Neutrophil (primary cell): ENCODE measurements at regions not wholly inside any gene's neighbourhood (a gene's known extent, or its start where the extent isn't known, plus 50 kb on each side); places are given as distances from the start of the nearest gene placed in this dataset.

Experiments used
- H3K27ac ChIP-seq: fragments of 200-600 bp; sonication (generic); 2 replicates; pipeline ENCODE4 v1.5.1; 2016; ENCODE audit warnings: mild to moderate bottlenecking, moderate library complexity
- H3K27me3 ChIP-seq: fragments of 200-600 bp; sonication (generic); 2 replicates; pipeline ENCODE4 v1.6.0; 2016; ENCODE audit warnings: mild to moderate bottlenecking
- H3K36me3 ChIP-seq: fragments of 200-600 bp; sonication (generic); 2 replicates; pipeline ENCODE4 v1.5.1; 2017
- H3K4me1 ChIP-seq, 2 experiments: fragments of 200-600 bp in 1 of 2; sonication (generic) in 1 of 2; 1 replicate in 1 of 2; 2 replicates in 1 of 2; pipeline versions ENCODE4 v1.5.1 to v1.6.1; 2013 to 2016; ENCODE audit warnings: low read depth in 1 of 2, low read length in 1 of 2, mild to moderate bottlenecking in 1 of 2, moderate library complexity in 1 of 2; ENCODE audit not compliant: control insufficient read depth in 1 of 2, insufficient read depth in 1 of 2
- H3K4me3 ChIP-seq, 2 experiments: fragments of 200-600 bp in 1 of 2; sonication (generic) in 1 of 2; 1 replicate in 1 of 2; 2 replicates in 1 of 2; pipeline ENCODE4 v1.5.1; 2013 to 2016; ENCODE audit warnings: low read depth in 1 of 2, low read length in 1 of 2, mild to moderate bottlenecking in 1 of 2, moderate library complexity in 1 of 2
- H3K9me3 ChIP-seq: fragments of 200-600 bp; sonication (generic); 2 replicates; pipeline ENCODE4 v1.5.1; 2016
- TF ChIP-seq, protein P1 (sequence below): fragments of 200-600 bp; sonication (generic); IDR thresholded peaks from 2 replicates; pipeline ENCODE4 v1.5.1; 2016; ENCODE audit warnings: antibody characterized with exemption

DNA sequence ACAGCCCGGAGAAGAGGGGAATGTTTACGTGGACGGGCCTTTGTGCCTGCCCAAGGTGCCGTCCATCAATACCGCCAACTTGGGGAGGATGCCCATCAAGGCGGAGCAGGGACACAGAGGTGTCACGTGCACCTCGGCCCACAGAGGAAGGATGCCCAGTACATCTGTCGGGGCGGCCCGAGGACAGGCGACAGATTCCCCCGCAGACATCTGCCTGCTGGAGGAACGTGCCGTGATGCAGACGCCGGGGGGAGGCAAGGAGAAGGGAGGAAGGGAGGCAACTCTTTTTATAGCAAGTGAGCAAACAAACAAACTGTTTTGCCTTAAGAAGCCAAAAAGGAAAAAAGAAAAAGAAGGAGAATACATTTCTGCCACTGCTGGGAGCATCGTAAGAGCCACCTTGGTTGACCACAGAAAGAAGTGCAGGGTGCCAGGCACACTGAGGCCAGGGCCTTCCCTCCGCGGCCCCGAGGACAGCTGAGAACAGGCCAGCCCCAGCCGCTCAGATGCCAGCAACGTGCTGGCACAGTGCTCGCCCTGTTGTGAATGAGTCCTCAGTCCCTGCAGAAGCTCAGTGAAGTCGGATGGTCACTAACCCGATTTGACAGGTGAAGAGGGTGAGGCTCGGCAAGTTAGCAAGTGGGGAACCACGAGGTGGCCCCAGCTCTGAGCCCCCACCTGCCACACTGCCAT, 146.4 kb downstream of the RBFOX3 start:
- H3K9me3 ChIP-seq: no peaks in the 10 kb centered on the region
- no peak overlapping the region for H3K27ac ChIP-seq
- H3K36me3 ChIP-seq: no peaks in the 10 kb centered on the region
- H3K4me1 ChIP-seq: no peaks in the 10 kb centered on the region
- no peaks in the 10 kb centered on the region for H3K27me3 ChIP-seq
- TF ChIP-seq, protein P1, sequence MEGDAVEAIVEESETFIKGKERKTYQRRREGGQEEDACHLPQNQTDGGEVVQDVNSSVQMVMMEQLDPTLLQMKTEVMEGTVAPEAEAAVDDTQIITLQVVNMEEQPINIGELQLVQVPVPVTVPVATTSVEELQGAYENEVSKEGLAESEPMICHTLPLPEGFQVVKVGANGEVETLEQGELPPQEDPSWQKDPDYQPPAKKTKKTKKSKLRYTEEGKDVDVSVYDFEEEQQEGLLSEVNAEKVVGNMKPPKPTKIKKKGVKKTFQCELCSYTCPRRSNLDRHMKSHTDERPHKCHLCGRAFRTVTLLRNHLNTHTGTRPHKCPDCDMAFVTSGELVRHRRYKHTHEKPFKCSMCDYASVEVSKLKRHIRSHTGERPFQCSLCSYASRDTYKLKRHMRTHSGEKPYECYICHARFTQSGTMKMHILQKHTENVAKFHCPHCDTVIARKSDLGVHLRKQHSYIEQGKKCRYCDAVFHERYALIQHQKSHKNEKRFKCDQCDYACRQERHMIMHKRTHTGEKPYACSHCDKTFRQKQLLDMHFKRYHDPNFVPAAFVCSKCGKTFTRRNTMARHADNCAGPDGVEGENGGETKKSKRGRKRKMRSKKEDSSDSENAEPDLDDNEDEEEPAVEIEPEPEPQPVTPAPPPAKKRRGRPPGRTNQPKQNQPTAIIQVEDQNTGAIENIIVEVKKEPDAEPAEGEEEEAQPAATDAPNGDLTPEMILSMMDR: no peak
- H3K4me3 ChIP-seq: no peak overlapping the region

DNA sequence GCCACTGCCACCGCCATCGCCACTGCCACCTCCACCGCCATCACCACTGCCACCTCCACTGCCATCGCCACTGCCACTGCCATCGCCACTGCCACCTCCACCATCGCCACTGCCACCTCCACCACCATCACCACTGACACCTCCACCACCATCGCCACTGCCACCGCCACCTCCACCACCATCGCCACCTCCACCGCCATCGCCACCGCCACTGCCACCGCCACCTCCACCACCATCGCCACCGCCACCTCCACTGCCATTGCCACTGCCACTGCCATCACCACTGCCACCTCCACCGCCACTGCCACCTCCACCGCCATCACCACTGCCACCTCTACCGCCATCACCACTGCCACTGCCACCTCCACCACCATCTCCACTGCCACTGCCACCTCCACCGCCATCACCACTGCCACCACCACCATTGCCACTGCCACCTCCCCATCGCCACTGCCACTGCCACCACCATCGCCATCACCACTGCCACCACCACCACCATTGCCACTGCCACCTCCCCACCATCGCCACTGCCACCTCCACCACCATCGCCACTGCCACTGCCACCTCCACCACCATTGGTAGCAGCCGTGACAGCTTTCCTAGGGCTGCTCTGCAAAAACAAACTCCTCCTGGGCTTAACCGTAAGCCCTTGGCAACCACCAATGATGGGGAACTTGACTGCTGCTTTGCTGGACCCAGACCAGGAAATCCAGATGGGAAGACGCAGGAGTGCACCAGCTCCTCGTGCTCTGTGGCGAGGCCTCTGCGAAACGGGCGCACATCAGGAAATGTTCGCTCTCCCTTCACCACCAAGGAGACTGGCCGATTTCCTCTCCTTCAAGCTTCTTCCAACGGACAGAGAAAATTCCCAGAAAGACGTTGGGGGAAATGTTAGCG, 147.2 kb downstream of the RBFOX3 start:
- Histone ChIP-seq H3K9me3 (no peaks in the 10 kb centered on the region), H3K4me1 (no peaks in the 10 kb centered on the region), H3K27me3 (no peaks in the 10 kb centered on the region), H3K27ac (no peak overlapping the region), H3K36me3 (no peaks in the 10 kb centered on the region), H3K4me3 (no peak overlapping the region)
- TF ChIP-seq, protein P1: no peak

DNA sequence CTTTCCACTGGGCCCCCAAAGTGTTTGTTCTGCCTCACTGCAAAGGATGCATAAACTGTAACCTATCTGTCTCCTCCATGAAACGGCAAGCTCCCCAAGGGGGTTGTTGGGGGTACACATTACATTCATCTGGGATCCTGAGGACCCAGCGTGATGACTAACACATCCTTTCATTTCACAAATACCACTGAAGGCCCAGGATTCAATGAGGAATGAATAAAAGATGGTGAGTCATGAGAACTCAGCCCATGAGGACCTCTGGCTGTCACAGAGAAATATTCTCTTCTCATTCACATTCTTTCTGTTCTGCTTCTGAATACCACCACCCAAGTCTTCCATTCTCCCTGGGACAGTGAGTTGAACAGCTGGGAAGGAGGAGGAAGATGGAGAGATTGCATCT, 149.8 kb downstream of the RBFOX3 start:
- Histone ChIP-seq H3K4me3 (no peak overlapping the region), H3K9me3 (no peaks in the 10 kb centered on the region), H3K27ac (no peak overlapping the region), H3K27me3 (no peaks in the 10 kb centered on the region), H3K4me1 (no peaks in the 10 kb centered on the region), H3K36me3 (no peaks in the 10 kb centered on the region)
- TF ChIP-seq, protein P1: no peak

DNA sequence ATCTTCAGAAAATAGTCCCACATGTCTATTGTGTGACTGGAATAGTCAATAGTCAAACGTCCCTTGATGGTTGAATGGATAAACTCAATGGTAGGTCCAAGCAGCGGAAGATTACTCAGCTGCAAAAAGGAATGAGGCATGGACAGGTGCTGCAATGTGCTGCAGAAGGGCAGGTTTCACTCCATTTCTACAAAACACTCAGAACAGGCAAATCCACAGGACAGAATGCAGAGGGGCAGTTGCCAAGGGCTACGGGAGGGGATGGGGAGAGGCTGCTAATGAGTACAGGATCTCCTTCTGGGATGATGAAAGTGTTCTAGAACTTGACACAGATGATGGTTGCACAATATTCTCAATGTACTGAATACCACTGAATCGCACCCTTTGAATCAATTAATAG, 151.0 kb downstream of the RBFOX3 start:
- Histone ChIP-seq H3K4me3 (no peak overlapping the region), H3K27ac (no peak overlapping the region), H3K9me3 (no peaks in the 10 kb centered on the region), H3K4me1 (no peaks in the 10 kb centered on the region), H3K27me3 (no peaks in the 10 kb centered on the region), H3K36me3 (no peaks in the 10 kb centered on the region)
- TF ChIP-seq, protein P1: no peak

DNA sequence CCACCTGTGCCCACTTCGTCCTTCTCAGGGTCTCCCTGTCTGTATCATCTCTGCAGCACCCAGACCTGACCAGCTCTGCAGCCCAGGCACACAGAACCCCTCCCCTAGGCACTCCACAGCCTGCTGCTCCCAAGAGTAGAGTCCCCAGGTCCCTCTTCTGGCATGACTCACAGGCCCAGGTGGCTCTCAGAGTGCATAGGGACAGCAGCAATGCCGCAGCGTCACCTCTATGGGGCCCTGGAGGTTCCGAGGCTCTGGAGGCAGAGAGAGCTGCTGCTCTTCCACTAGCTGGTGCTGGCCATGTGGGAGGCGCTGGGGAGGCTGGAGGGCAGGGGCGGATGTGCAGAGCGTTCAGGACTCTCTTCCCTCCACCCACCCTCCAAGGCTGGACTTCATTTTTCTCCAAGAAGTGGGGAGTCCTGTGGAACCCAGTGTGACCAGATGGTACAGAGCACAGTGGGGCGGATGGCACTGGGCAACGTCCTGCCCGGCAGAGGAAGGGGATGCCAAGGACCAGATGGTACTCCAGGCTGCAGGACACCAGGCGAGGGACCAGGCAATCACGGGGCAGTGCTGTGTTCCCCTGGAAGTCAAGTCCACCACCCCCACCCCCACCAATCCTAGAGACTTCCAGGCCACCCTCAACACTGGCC, 151.7 kb downstream of the RBFOX3 start:
- Histone ChIP-seq H3K4me3 (no peak overlapping the region), H3K27ac (no peak overlapping the region), H3K4me1 (no peaks in the 10 kb centered on the region), H3K9me3 (no peaks in the 10 kb centered on the region), H3K36me3 (no peaks in the 10 kb centered on the region), H3K27me3 (no peaks in the 10 kb centered on the region)
- TF ChIP-seq, protein P1: no peak
